SU-DHL-6 (cell line): ENCODE measurements at regions not wholly inside any gene's neighbourhood (a gene's known extent, or its start where the extent isn't known, plus 50 kb on each side); places are given as distances from the start of the nearest gene placed in this dataset.

Experiments
- H2AFZ ChIP-seq: fragments of 200-600 bp; sonication (generic); 2 replicates; pipeline ENCODE4 v1.6.1; 2014; ENCODE audit warnings: low read depth, mild to moderate bottlenecking, moderate library complexity, mixed read lengths, antibody characterized with exemption, low read length; ENCODE audit not compliant: severe bottlenecking
- H3F3A ChIP-seq: fragments of 200-600 bp; shearing (Covaris generic); 2 replicates; pipeline ENCODE4 v1.6.0; 2016; ENCODE audit warnings: antibody characterized with exemption, mild to moderate bottlenecking; ENCODE audit not compliant: insufficient read depth
- H3K27ac ChIP-seq: fragments of 200-600 bp; sonication (generic); 2 replicates; pipeline ENCODE4 v1.5.1; 2016; ENCODE audit warnings: low read depth, mild to moderate bottlenecking, low read length, moderate library complexity, mixed read lengths
- H3K27me3 ChIP-seq: fragments of 200-600 bp; sonication (generic), shearing (Covaris generic); 2 replicates; pipeline ENCODE4 v1.6.0; 2014; ENCODE audit warnings: mild to moderate bottlenecking, low read length
- H3K36me3 ChIP-seq: fragments of 200-600 bp; sonication (generic); 2 replicates; pipeline ENCODE4 v1.6.1; 2014; ENCODE audit warnings: mild to moderate bottlenecking, low read length, mixed read lengths
- H3K4me2 ChIP-seq: fragments of 300-600, 200-600 bp; shearing (Covaris generic), sonication (generic); 2 replicates; pipeline ENCODE4 v1.6.0; 2014; ENCODE audit warnings: low read length, low read depth, mild to moderate bottlenecking; ENCODE audit not compliant: poor library complexity, severe bottlenecking
- H3K4me3 ChIP-seq: fragments of 200-600 bp; sonication (generic); 2 replicates; pipeline ENCODE4 v1.5.1; 2014; ENCODE audit warnings: antibody characterized with exemption, low read length, mild to moderate bottlenecking, mixed read lengths; ENCODE audit not compliant: insufficient read depth, poor library complexity, severe bottlenecking
- H3K79me2 ChIP-seq: fragments of 200-600 bp; sonication (generic); 2 replicates; pipeline ENCODE4 v1.6.1; 2014; ENCODE audit warnings: mild to moderate bottlenecking, low read length, moderate library complexity; ENCODE audit not compliant: insufficient read depth
- H3K9ac ChIP-seq: fragments of 200-600 bp; sonication (generic); 2 replicates; pipeline ENCODE4 v1.7.0; 2014; ENCODE audit warnings: mild to moderate bottlenecking, low read length
- H3K9me2 ChIP-seq: fragments of 200-600 bp; sonication (generic); replicated peaks from 2 replicates; pipeline ENCODE4 v1.6.1; 2014; ENCODE audit warnings: low read length; ENCODE audit not compliant: insufficient read depth
- H3K9me3 ChIP-seq: fragments of 200-600 bp; sonication (generic); 2 replicates; pipeline ENCODE4 v1.6.1; 2014; ENCODE audit warnings: low read length, mixed read lengths; ENCODE audit not compliant: insufficient read depth
- H4K20me1 ChIP-seq: fragments of 200-600 bp; sonication (generic); 2 replicates; pipeline ENCODE4 v1.6.1; 2014; ENCODE audit warnings: low read depth, mild to moderate bottlenecking, antibody characterized with exemption, low read length, moderate library complexity, mixed read lengths
- CTCF ChIP-seq: fragments of 200-600 bp; sonication (generic); IDR thresholded peaks from one replicate; pipeline ENCODE4 v1.5.1; 2017; ENCODE audit warnings: antibody characterized with exemption, mild to moderate bottlenecking, low read length, moderate library complexity; ENCODE audit not compliant: insufficient read depth, poor library complexity, severe bottlenecking
- EZH2phosphoT487 ChIP-seq: fragments of 200-600 bp; sonication (generic), shearing (Covaris generic); conservative IDR thresholded peaks from 2 replicates; pipeline ENCODE4 v1.6.1; 2018; ENCODE audit warnings: mild to moderate bottlenecking, antibody characterized with exemption, low read length, moderate library complexity, mixed read lengths

DNA sequence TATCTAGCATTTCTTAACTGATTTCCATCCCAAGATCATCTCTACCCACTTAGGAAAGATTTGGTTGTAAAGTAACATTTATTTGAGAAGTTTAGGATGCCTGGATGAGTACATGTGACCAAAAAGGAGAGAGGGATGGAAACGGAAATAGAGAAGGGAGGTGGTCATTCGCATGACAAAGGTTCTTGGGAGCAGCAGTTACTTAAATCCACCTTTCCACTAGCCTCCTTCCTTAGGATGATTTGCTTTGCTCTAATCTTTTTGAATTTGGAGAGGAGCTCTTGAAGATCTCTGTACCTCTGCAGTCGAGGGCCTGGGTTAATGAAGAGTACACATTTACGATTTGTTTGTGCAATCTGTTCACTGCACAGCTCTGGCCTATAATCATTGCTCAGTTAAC, 623.5 kb downstream of the EPHA4 start:
- Histone ChIP-seq H3K9ac (no peak overlapping the region), H3K9me3 (no peaks in the 10 kb centered on the region), H3K36me3 (no peaks in the 10 kb centered on the region), H3K4me2 (no peak overlapping the region), H4K20me1 (no peaks in the 10 kb centered on the region), H2AFZ (no peak overlapping the region), H3K4me3 (no peak overlapping the region), H3K27ac (no peak overlapping the region), H3K9me2 (no peaks in the 10 kb centered on the region), H3K27me3 (no peaks in the 10 kb centered on the region), H3F3A (no peaks in the 10 kb centered on the region), H3K79me2 (no peaks in the 10 kb centered on the region)
- no peak for TF ChIP-seq EZH2phosphoT487
- TF ChIP-seq CTCF = no peak

DNA sequence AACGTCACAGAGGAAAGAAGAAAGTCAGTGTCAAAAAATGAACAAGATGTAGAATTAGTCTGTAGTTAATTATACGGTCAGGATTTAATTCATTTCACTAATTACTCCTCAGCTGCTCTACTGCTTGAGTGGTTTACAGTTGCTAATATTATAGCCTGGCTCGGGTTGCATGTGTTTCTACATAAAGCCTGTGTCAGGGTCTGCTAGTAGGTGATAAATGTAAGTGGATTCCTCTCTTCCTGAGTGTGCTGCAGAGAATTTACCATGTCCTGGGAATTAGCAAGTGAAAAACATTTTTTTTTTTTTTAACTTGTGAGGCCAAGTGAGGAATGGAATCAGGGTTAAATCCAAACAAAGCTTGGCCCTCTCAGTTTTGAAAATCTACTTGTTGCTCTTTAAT, 622.6 kb downstream of the EPHA4 start:
- Histone ChIP-seq H3F3A (no peaks in the 10 kb centered on the region), H3K4me3 (no peak overlapping the region), H2AFZ (no peak overlapping the region), H3K27ac (no peak overlapping the region), H3K9me2 (no peaks in the 10 kb centered on the region), H3K36me3 (no peaks in the 10 kb centered on the region), H3K27me3 (no peaks in the 10 kb centered on the region), H3K79me2 (no peaks in the 10 kb centered on the region), H4K20me1 (no peaks in the 10 kb centered on the region), H3K4me2 (no peak overlapping the region), H3K9ac (no peak overlapping the region), H3K9me3 (no peaks in the 10 kb centered on the region)
- no peak for TF ChIP-seq CTCF
- no peak for TF ChIP-seq EZH2phosphoT487

DNA sequence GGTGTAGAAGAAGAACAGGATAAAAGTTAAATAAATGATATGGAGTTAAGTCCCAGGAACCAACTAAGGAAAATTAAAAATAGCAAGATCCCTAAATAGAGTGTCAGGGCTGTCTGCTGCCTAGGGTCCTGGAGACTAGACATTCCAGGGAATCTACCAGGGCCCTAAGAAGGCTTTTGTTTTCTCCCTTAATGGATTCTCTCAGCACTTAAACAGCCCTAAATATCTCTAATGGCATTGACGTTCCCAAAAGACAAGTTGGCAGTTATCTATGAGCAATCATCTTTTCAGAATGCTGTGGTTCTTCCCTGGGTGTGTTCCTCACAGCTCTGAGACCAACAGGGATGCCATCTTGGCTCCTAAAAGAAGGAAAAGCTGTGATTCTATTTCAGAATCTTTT, 616.3 kb downstream of the EPHA4 start:
- H4K20me1 ChIP-seq = no peaks in the 10 kb centered on the region

More for the DNA sequence above, 616.3 kb downstream of the EPHA4 start:
- Histone ChIP-seq H3K79me2 (no peaks in the 10 kb centered on the region), H3K4me2 (no peak overlapping the region), H3K36me3 (no peaks in the 10 kb centered on the region), H3K4me3 (no peak overlapping the region), H3K27ac (no peak overlapping the region), H3K9me2 (no peaks in the 10 kb centered on the region), H3K9ac (no peak overlapping the region), H3F3A (no peaks in the 10 kb centered on the region), H3K27me3 (no peaks in the 10 kb centered on the region), H3K9me3 (no peaks in the 10 kb centered on the region), H2AFZ (no peak overlapping the region)
- TF ChIP-seq EZH2phosphoT487 = no peak
- no peak for TF ChIP-seq CTCF
